Bronchial epithelial cell (primary cell): ENCODE measurements at regions not wholly inside any gene's neighbourhood (a gene's known extent, or its start where the extent isn't known, plus 50 kb on each side); places are given as distances from the start of the nearest gene placed in this dataset.

Experiments used
- DNase-seq: peaks from one replicate; pipeline ENCODE4 v3.0.0-alpha.2; 2010; ENCODE audit warnings: low read depth
- FAIRE-seq: peaks from 2 replicates; lab custom pipeline; 2011; peaks lifted over from hg19 to GRCh38; lab: Jason Lieb, UNC
- H3K27me3 ChIP-seq: 2 replicates; pipeline ENCODE4 v1.5.1; 2011; ENCODE audit warnings: low read length; ENCODE audit not compliant: control insufficient read depth, insufficient read depth
- H3K36me3 ChIP-seq: 2 replicates; pipeline ENCODE4 v1.5.1; 2011; ENCODE audit warnings: low read length; ENCODE audit not compliant: control insufficient read depth, insufficient read depth
- H3K4me3 ChIP-seq: 2 replicates; pipeline ENCODE4 v1.5.1; 2011; ENCODE audit warnings: mild to moderate bottlenecking, low read depth, low read length, control low read depth
- CTCF ChIP-seq: IDR thresholded peaks from 2 replicates; pipeline ENCODE4 v1.5.1; 2011; ENCODE audit warnings: mild to moderate bottlenecking, moderate library complexity, low read length, control low read depth, inconsistent platforms; ENCODE audit not compliant: insufficient read depth, severe bottlenecking

- DNase-seq = no peak
- Histone ChIP-seq H3K27me3 (no peaks in the 10 kb centered on the region), H3K36me3 (no peaks in the 10 kb centered on the region), H3K4me3 (no peak overlapping the region)
- TF ChIP-seq CTCF = no peak
- no peak for FAIRE-seq
Measured at GRCh38 chr3:153339065-153339464, 177.0 kb downstream of the RAP2B start.

GRCh38 chr3:153343988-153344782 is 182.2 kb downstream of the RAP2B start:
- no peak for DNase-seq

GRCh38 chr3:153348457-153349107 is 186.6 kb downstream of the RAP2B start:
- no peak for TF ChIP-seq CTCF
- no peak for DNase-seq
- Histone ChIP-seq H3K4me3 (no peak overlapping the region), H3K36me3 (no peaks in the 10 kb centered on the region), H3K27me3 (no peaks in the 10 kb centered on the region)
- FAIRE-seq = no peak

More at GRCh38 chr3:153343988-153344782, 182.2 kb downstream of the RAP2B start:
- FAIRE-seq = no peak
- no peaks in the 10 kb centered on the region for H3K27me3 ChIP-seq
- no peak for TF ChIP-seq CTCF
- H3K4me3 ChIP-seq = no peak overlapping the region
- H3K36me3 ChIP-seq = no peaks in the 10 kb centered on the region

- Histone ChIP-seq H3K27me3 (no peaks in the 10 kb centered on the region), H3K4me3 (no peak overlapping the region), H3K36me3 (no peaks in the 10 kb centered on the region)
- TF ChIP-seq CTCF = no peak
- no peak for DNase-seq
- FAIRE-seq = no peak
Measured at GRCh38 chr3:153349108-153349499, 187.1 kb downstream of the RAP2B start.

- FAIRE-seq (no peak), DNase-seq (no peak)
- no peak overlapping the region for H3K4me3 ChIP-seq
- no peak for TF ChIP-seq CTCF
- H3K27me3 ChIP-seq = no peaks in the 10 kb centered on the region
- no peaks in the 10 kb centered on the region for H3K36me3 ChIP-seq
Measured at GRCh38 chr3:153350420-153350819, 188.4 kb downstream of the RAP2B start.
